A549 (cell line): ENCODE measurements at regions not wholly inside any gene's neighbourhood (a gene's known extent, or its start where the extent isn't known, plus 50 kb on each side); places are given as distances from the start of the nearest gene placed in this dataset.

Experiments used
- ATAC-seq, 2 experiments: fragments of 200-7000 bp in 1 of 2; fragments of >200 bp in 1 of 2; cut with Nextera tagmentation in 1 of 2; cut with Tn5 transposase in 1 of 2; 3 replicates each; pipeline versions ENCODE4 v1.8.0 to v1.9.1; 2018 to 2020; ENCODE audit warnings: mild to moderate bottlenecking in 1 of 2, moderate library complexity in 1 of 2
- CTCF ChIA-PET: fragments of 300-600 bp; sonication (Branson Sonifier 250); formaldehyde crosslinking; extraction: SDS; loops from one replicate; lab custom pipeline; 2021; ENCODE audit warnings: antibody characterized with exemption, inconsistent platforms; lab: Yijun Ruan, JAX
- POLR2A ChIA-PET: fragments of 350-600 bp; formaldehyde crosslinking; extraction: SDS; loops from one replicate; lab custom pipeline; 2021; ENCODE audit warnings: antibody characterized with exemption, inconsistent platforms; lab: Yijun Ruan, JAX
- DNase-seq, 2 experiments: peaks; one replicate each; pipeline versions ENCODE4 v3.0.0 to v3.0.0-alpha.2; 2011 to 2016; ENCODE audit warnings: low read depth in 1 of 2, low spot score in 1 of 2
- FAIRE-seq: peaks from 2 replicates; lab custom pipeline; 2011; peaks lifted over from hg19 to GRCh38; lab: Jason Lieb, UNC
- H3K27ac ChIP-seq, 2 experiments: fragments of >200 bp; sonication (Bioruptor Twin); formaldehyde crosslinking; 3 replicates each; pipeline ENCODE4 v1.5.1; 2016 to 2017
- H3K4me1 ChIP-seq: fragments of >200 bp; sonication (Bioruptor Twin); formaldehyde crosslinking; 3 replicates; pipeline ENCODE4 v1.6.1; 2016
- H3K4me2 ChIP-seq: fragments of >200 bp; sonication (Bioruptor Twin); formaldehyde crosslinking; 3 replicates; pipeline ENCODE4 v1.6.1; 2016
- H3K4me3 ChIP-seq: fragments of >200 bp; sonication (Bioruptor Twin); formaldehyde crosslinking; 3 replicates; pipeline ENCODE4 v1.5.1; 2016
- H3K9me3 ChIP-seq: fragments of >200 bp; sonication (Bioruptor Twin); formaldehyde crosslinking; 3 replicates; pipeline ENCODE4 v1.6.1; 2016
- BHLHE40 ChIP-seq: IDR thresholded peaks from 2 replicates; pipeline ENCODE4 v1.6.1; 2012; ENCODE audit warnings: low read depth, low read length, inconsistent platforms
- CBX8 ChIP-seq: fragments of 200-600 bp; sonication (generic); IDR thresholded peaks from 2 replicates; pipeline ENCODE4 v1.6.1; 2016
- FOSL2 ChIP-seq, 2 experiments: fragments of 450-650 bp in 1 of 2; fragments of >200 bp in 1 of 2; sonication (Bioruptor Twin) in 1 of 2; formaldehyde crosslinking; IDR thresholded peaks; 2 replicates each; pipeline versions ENCODE4 v1.5.0 to v1.6.1; 2016 to 2020; ENCODE audit warnings: mild to moderate bottlenecking in 1 of 2, moderate library complexity in 1 of 2
- FOXS1 ChIP-seq: fragments of 250-450 bp; sonication (Bioruptor Pico); IDR thresholded peaks from 2 replicates; pipeline ENCODE4 v1.5.0; 2020; ENCODE audit warnings: mild to moderate bottlenecking, moderate library complexity
- HOXA7 ChIP-seq: fragments of 250-450 bp; sonication (Bioruptor Pico); IDR thresholded peaks from 2 replicates; pipeline ENCODE4 v1.5.0; 2020; ENCODE audit warnings: mild to moderate bottlenecking, moderate library complexity
- HOXB13 ChIP-seq: fragments of 250-450 bp; sonication (Bioruptor Pico); IDR thresholded peaks from 2 replicates; pipeline ENCODE4 v1.5.0; 2020; ENCODE audit warnings: low read depth, mild to moderate bottlenecking, moderate library complexity
- HOXB5 ChIP-seq: fragments of 250-450 bp; sonication (Bioruptor Pico); IDR thresholded peaks from 2 replicates; pipeline ENCODE4 v1.5.0; 2020; ENCODE audit warnings: mild to moderate bottlenecking, moderate library complexity
- JUN ChIP-seq, 2 experiments: fragments of >200 bp; sonication (Bioruptor Twin); formaldehyde crosslinking; IDR thresholded peaks; 2 replicates in 1 of 2; 3 replicates in 1 of 2; pipeline ENCODE4 v1.6.1; 2016 to 2017
- KDM1A ChIP-seq: fragments of 200-600 bp; sonication (generic); IDR thresholded peaks from 2 replicates; pipeline ENCODE4 v1.6.1; 2016; ENCODE audit warnings: low read depth, mild to moderate bottlenecking
- MAFK ChIP-seq: fragments of 450-650 bp; IDR thresholded peaks from 2 replicates; pipeline ENCODE4 v1.6.1; 2014; ENCODE audit not compliant: partially characterized antibody
- POLR2AphosphoS2 ChIP-seq: conservative IDR thresholded peaks from 2 replicates; pipeline ENCODE4 v1.6.1; 2012; ENCODE audit warnings: low read length, improper control_type of control experiment, inconsistent platforms
- RCOR1 ChIP-seq: fragments of 150-350 bp; IDR thresholded peaks from 2 replicates; pipeline ENCODE4 v1.6.1; 2014; ENCODE audit warnings: antibody characterized with exemption, low read length, low read depth
- SREBF2 ChIP-seq: fragments of 450-650 bp; IDR thresholded peaks from 2 replicates; pipeline ENCODE4 v1.6.1; 2014; ENCODE audit warnings: mild to moderate bottlenecking, moderate library complexity
- TP53 ChIP-seq: fragments of 250-450 bp; sonication (Bioruptor Pico); IDR thresholded peaks from 2 replicates; pipeline ENCODE4 v1.5.0; 2021; ENCODE audit warnings: mild to moderate bottlenecking, moderate library complexity
- ZC3H11A ChIP-seq: fragments of 450-650 bp; IDR thresholded peaks from 2 replicates; pipeline ENCODE4 v1.6.1; 2014; ENCODE audit warnings: antibody characterized with exemption, mild to moderate bottlenecking
- WGBS: methylation state at CpG from one replicate; pipeline ENCODE4 v1.1.6; 2017; ENCODE audit errors: missing lambda C conversion rate; 5-methylcytosine and 5-hydroxymethylcytosine counted together
- TF ChIP-seq, protein P1 (sequence below): fragments of 250-450 bp; sonication (Bioruptor Pico); IDR thresholded peaks from 2 replicates; pipeline ENCODE4 v1.5.0; 2020; ENCODE audit warnings: low read depth, mild to moderate bottlenecking, moderate library complexity
- TF ChIP-seq, protein P2 (sequence below): fragments of >200 bp; sonication (Bioruptor Twin); formaldehyde crosslinking; IDR thresholded peaks from 3 replicates; pipeline ENCODE4 v1.6.1; 2016
- TF ChIP-seq, protein P3 (sequence below): fragments of 250-450 bp; sonication (Bioruptor Pico); IDR thresholded peaks from 2 replicates; pipeline ENCODE4 v1.5.0; 2021; ENCODE audit warnings: mild to moderate bottlenecking, moderate library complexity, borderline replicate concordance

DNA sequence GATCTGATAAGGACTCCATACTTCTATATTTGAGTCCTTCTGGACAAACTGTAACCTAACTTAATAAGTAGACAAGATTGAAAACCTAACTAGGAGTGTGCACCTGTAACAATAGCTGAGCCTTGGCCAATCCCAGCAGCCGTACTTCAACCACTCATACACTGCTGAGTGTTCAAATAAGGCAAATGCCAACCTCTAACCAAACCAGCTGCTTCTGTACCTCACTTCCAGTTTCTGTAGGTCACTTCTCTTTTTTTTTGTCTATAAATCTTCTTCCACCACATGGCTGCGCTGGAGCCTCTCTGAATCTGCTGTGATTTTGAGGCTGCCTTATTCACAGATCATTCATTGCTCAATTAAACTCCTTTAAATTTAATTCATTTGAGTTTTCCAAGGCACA is 753.2 kb downstream of the DNAJB9 start:
- 2% methylated on average over 2 of the region's 2 CpGs for WGBS
- FAIRE-seq (no peak), ATAC-seq (no peak), DNase-seq (peak in 1 of 2 experiments; percentile 1)
- Histone ChIP-seq H3K27ac (no peak overlapping the region), H3K4me2 (no peak overlapping the region), H3K4me1 (no peaks in the 10 kb centered on the region), H3K9me3 (no peaks in the 10 kb centered on the region), H3K4me3 (no peak overlapping the region)
- TF ChIP-seq, protein P1, sequence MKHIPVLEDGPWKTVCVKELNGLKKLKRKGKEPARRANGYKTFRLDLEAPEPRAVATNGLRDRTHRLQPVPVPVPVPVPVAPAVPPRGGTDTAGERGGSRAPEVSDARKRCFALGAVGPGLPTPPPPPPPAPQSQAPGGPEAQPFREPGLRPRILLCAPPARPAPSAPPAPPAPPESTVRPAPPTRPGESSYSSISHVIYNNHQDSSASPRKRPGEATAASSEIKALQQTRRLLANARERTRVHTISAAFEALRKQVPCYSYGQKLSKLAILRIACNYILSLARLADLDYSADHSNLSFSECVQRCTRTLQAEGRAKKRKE (CRISPR knock-in tag) = no peak
- TF ChIP-seq TP53 (CRISPR knock-in tag) (no peak), KDM1A (no peak), SREBF2 (no peak)
- POLR2A ChIA-PET = no interaction called here
- CTCF ChIA-PET = no interaction called here

DNA sequence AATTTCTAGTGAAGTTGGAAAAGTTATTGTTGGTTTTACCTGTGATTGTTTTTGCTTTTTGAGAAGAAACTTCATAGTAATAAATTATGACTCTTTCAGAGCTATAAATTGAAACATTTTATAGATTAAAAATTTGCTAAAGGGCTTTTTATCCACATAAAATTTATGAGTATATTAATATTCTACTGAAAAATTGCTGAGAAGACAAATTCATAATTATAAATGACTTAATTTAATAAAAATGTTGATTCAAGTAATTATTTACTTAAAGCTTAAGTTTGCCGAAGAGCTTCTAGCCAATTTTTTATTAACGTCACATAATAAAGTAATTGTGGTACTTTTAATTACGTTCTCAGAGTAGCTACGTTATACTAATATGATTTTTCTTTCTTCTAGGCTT is 761.7 kb downstream of the DNAJB9 start:
- Histone ChIP-seq H3K9me3 (no peaks in the 10 kb centered on the region), H3K27ac (no peak overlapping the region), H3K4me1 (no peaks in the 10 kb centered on the region), H3K4me3 (no peak overlapping the region), H3K4me2 (no peak overlapping the region)
- no peak for DNase-seq
- ChIA-PET POLR2A (no interaction called here), CTCF (interaction anchor here (0.8 kb wide), 1 partner anchor 27 kb away, joined by 3 read pairs; no protein-coding TSS in a partner anchor)
- ATAC-seq = no peak
- 19% methylated on average over 4 of the region's 4 CpGs for WGBS
- no peak for FAIRE-seq
- TF ChIP-seq MAFK (peak; percentile 57), TP53 (CRISPR knock-in tag) (no peak)

DNA sequence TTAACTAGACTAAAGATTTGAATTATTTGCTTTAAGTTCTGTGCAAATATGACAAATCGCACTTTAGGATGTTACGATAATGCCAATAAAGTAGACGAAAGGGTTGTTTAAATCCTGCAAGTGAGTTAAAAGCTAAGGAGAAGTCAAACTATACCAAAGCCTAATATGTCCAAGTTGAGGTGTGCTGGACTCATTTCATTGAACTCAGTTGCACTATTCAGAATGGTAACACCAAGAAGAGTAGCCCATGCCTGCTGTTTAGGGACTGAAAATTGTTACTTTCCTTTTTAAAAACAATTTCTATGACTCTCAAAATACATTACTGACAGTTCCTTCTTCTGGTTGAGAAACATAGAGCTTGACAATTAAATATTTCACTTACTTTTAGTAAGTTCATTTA is 766.3 kb downstream of the DNAJB9 start:
- Histone ChIP-seq H3K9me3 (no peaks in the 10 kb centered on the region), H3K4me3 (no peak overlapping the region), H3K27ac (no peak overlapping the region), H3K4me2 (no peak overlapping the region), H3K4me1 (no peaks in the 10 kb centered on the region)
- ChIA-PET POLR2A (no interaction called here), CTCF (interaction anchor here (1.0 kb wide), 1 partner anchor 58 kb away, joined by 3 read pairs; no protein-coding TSS in a partner anchor)
- DNase-seq = no peak
- 72% methylated on average over 3 of the region's 3 CpGs for WGBS
- no peak for FAIRE-seq
- TF ChIP-seq SREBF2 (no peak), RCOR1 (no peak), ZC3H11A (no peak), HOXB13 (CRISPR knock-in tag) (no peak), CBX8 (no peak), HOXB5 (no peak), JUN (IDR thresholded peaks at IDR 0.05) (no peak), FOXS1 (CRISPR knock-in tag) (no peak), HOXA7 (CRISPR knock-in tag) (no peak), BHLHE40 (no peak), POLR2AphosphoS2 (no peak), FOSL2 (IDR thresholded peaks at IDR 0.05) (no peak), FOSL2 (CRISPR knock-in tag; IDR thresholded peaks at IDR 0.05) (no peak)
- TF ChIP-seq, protein P2, sequence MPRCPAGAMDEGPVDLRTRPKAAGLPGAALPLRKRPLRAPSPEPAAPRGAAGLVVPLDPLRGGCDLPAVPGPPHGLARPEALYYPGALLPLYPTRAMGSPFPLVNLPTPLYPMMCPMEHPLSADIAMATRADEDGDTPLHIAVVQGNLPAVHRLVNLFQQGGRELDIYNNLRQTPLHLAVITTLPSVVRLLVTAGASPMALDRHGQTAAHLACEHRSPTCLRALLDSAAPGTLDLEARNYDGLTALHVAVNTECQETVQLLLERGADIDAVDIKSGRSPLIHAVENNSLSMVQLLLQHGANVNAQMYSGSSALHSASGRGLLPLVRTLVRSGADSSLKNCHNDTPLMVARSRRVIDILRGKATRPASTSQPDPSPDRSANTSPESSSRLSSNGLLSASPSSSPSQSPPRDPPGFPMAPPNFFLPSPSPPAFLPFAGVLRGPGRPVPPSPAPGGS = no peak
- TF ChIP-seq, protein P3, sequence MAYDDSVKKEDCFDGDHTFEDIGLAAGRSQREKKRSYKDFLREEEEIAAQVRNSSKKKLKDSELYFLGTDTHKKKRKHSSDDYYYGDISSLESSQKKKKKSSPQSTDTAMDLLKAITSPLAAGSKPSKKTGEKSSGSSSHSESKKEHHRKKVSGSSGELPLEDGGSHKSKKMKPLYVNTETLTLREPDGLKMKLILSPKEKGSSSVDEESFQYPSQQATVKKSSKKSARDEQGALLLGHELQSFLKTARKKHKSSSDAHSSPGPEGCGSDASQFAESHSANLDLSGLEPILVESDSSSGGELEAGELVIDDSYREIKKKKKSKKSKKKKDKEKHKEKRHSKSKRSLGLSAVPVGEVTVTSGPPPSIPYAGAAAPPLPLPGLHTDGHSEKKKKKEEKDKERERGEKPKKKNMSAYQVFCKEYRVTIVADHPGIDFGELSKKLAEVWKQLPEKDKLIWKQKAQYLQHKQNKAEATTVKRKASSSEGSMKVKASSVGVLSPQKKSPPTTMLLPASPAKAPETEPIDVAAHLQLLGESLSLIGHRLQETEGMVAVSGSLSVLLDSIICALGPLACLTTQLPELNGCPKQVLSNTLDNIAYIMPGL (CRISPR knock-in tag) = no peak
- ATAC-seq = no peak
